Fibroblast of mammary gland (primary cell): ENCODE measurements at regions not wholly inside any gene's neighbourhood (a gene's known extent, or its start where the extent isn't known, plus 50 kb on each side); places are given as distances from the start of the nearest gene placed in this dataset.

Experiments
- DNase-seq: peaks from one replicate; pipeline ENCODE4 v3.0.0-alpha.2; 2010; ENCODE audit warnings: low read depth
- H3K4me3 ChIP-seq: 2 replicates; pipeline ENCODE4 v1.5.1; 2011; ENCODE audit warnings: low read depth, mild to moderate bottlenecking, low read length, moderate library complexity; ENCODE audit not compliant: control insufficient read depth
- TF ChIP-seq, protein P1 (sequence below): conservative IDR thresholded peaks from 2 replicates; pipeline ENCODE4 v1.5.1; 2011; ENCODE audit warnings: low read depth, low read length, inconsistent platforms; ENCODE audit not compliant: control insufficient read depth, insufficient read depth

DNA sequence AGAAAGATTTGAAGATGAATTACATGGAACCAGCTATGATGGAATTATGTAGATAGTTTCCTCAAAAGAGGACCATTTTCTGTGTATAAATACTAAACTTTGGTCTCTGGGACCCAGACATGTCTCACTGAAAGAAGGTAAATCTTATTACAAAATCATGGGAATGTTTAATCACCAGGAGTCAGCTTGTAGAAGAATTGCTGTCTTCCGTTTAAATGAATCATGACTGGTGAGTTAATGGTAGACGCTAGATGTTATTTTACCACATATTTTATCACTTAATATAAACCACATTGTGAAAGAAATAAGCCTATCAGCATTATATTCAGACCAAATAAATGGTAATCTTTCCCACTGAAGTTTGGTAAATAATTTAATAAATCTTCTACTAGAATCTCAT is 322.3 kb upstream of the SUCLG2 start:
- H3K4me3 ChIP-seq = no peak overlapping the region
- TF ChIP-seq, protein P1, sequence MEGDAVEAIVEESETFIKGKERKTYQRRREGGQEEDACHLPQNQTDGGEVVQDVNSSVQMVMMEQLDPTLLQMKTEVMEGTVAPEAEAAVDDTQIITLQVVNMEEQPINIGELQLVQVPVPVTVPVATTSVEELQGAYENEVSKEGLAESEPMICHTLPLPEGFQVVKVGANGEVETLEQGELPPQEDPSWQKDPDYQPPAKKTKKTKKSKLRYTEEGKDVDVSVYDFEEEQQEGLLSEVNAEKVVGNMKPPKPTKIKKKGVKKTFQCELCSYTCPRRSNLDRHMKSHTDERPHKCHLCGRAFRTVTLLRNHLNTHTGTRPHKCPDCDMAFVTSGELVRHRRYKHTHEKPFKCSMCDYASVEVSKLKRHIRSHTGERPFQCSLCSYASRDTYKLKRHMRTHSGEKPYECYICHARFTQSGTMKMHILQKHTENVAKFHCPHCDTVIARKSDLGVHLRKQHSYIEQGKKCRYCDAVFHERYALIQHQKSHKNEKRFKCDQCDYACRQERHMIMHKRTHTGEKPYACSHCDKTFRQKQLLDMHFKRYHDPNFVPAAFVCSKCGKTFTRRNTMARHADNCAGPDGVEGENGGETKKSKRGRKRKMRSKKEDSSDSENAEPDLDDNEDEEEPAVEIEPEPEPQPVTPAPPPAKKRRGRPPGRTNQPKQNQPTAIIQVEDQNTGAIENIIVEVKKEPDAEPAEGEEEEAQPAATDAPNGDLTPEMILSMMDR = no peak
- DNase-seq = no peak

DNA sequence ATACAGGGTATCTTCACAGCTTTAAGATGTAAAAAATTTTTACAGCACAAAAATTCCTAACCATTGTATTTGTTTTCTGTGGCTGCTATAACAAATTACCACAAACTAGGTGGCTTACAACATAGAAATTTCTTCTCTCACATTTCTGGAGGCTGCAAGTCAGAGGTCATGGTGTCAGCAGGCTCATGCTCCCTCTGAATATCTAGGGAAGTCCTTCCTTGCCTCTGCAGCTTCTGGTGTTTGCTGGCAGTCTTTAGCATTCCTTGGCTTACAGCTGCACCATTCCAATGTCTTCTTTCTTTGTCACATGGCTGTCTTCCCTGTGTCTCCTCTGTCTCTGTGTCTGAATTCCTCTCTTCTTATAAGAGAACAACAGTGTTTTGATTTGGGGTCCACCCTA is 310.2 kb upstream of the SUCLG2 start:
- no peak overlapping the region for H3K4me3 ChIP-seq
- TF ChIP-seq, protein P1 = no peak

DNA sequence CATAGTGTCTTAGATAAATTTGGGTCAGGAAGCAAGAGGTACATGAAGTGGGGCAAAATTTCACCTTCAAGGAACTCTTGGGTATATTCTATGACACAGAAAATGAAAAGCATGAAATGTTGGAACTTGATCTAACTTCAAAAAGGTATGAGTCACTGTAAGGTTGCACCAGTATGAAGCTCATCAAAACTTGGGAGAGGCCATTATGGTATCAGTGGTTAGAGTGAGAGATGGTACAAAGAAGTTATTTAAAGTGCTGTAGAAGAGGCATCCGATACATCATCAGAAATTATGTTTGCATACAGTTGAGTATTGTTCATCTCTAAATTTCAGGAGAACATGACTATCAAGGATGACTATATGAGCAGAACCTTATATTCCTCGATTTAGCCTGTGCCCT is 302.9 kb upstream of the SUCLG2 start:
- TF ChIP-seq, protein P1 = no peak
- no peak overlapping the region for H3K4me3 ChIP-seq
- DNase-seq = no peak

More for the DNA sequence above, 310.2 kb upstream of the SUCLG2 start:
- DNase-seq = no peak

DNA sequence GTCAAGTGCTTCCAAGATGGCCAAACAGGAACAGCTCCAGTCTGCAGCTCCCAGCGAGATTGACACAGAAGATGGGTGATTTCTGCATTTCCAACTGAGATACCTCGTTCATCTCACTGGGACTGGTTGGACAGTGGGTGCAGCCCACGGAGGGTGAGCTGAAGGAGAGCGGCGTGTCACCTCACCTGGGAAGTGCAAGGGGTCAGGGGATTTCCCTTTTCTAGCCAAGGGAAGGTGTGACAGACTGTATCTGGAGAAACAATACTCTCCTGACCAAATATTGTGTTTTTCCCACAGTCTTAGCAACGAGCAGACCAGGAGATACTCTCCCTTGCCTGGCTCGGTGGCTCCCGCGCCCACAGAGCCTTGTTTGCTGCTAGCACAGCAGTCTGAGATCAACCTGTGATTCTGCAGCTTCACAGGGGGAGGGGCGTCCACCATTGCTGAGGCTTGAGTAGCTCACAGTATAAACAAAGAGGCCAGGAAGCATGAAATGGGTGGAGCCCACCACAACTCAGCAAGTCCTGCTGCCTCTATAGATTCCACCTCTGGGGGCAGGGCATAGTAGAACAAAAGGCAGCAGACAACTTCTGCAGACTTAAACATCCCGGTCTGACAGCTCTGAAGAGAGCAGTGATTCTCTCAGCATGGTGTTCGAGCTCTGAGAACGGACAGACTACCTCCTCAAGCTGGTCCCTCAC is 293.5 kb upstream of the SUCLG2 start:
- no peak for DNase-seq
- TF ChIP-seq, protein P1 = no peak
- no peak overlapping the region for H3K4me3 ChIP-seq

DNA sequence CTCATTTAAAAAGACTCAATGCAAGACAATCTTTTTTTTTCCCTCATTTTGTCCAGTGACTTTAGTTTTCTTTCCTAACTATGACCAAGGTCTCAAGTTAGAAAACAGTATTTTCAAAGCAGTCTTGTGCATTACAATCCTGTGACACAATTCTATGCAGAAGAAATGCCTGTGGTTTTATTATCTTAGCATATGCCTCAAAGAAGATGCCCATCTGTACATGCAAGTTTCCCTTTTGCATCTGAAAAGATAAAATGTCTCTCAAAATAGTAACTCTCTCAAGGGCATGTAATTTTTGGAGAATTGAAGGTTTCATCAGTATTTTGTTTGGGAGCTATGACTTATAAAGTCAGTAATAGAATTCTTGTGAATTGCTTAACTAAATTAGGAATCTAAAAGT is 292.0 kb upstream of the SUCLG2 start:
- TF ChIP-seq, protein P1 = no peak
- no peak for DNase-seq
- H3K4me3 ChIP-seq = no peak overlapping the region

DNA sequence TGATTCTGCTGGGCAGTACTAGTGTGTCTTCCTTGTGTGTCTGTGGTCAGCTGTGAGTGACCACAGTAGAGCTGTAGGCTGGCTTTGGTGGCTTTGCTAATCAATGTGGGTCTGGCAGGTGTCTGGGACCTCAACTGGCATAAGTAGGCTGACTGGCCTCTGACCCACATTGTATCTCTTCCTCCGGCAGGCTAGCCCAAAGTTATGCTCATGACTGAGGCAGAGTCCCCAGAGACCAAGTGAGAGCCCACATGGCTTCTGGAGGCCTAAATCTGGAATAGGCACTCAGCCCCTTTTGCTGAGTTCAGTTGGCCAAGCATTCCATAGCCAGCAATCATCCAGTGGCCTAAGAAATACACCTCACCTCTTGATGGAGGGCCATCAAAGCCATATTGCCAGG is 289.1 kb upstream of the SUCLG2 start:
- TF ChIP-seq, protein P1 = no peak
- no peak overlapping the region for H3K4me3 ChIP-seq
- no peak for DNase-seq
